PFSK-1 (cell line): ENCODE measurements at regions not wholly inside any gene's neighbourhood (a gene's known extent, or its start where the extent isn't known, plus 50 kb on each side); places are given as distances from the start of the nearest gene placed in this dataset.

Experiments
- FOXP2 ChIP-seq: optimal IDR thresholded peaks from 2 replicates; pipeline ENCODE3; 2011; ENCODE audit warnings: borderline replicate concordance, control low read depth, inconsistent platforms; ENCODE audit not compliant: insufficient read depth; ENCODE audit errors: extremely low read length, extremely low read depth
- POLR2AphosphoS5 ChIP-seq: IDR thresholded peaks from 2 replicates; pipeline ENCODE4 v1.6.1; 2012; ENCODE audit warnings: low read depth, mild to moderate bottlenecking, control low read depth, low read length, moderate library complexity
- SIN3A ChIP-seq: IDR thresholded peaks from 2 replicates; pipeline ENCODE4 v1.6.1; 2012; ENCODE audit warnings: mild to moderate bottlenecking, low read length, moderate library complexity, borderline replicate concordance; ENCODE audit not compliant: insufficient read depth
- TAF1 ChIP-seq: IDR thresholded peaks from 2 replicates; pipeline ENCODE4 v1.6.1; 2012; ENCODE audit warnings: low read length, control low read depth, borderline replicate concordance; ENCODE audit not compliant: insufficient read depth
- TF ChIP-seq, protein P1 (sequence below), 2 experiments: IDR thresholded peaks; 2 replicates each; pipeline versions ENCODE4 v1.6.1 to v1.8.0; 2011 to 2012; ENCODE audit warnings: low read depth in 2 of 2, low read length in 2 of 2, control low read depth in 1 of 2, inconsistent platforms in 1 of 2, mild to moderate bottlenecking in 1 of 2, moderate library complexity in 1 of 2; ENCODE audit not compliant: insufficient read depth in 1 of 2

DNA sequence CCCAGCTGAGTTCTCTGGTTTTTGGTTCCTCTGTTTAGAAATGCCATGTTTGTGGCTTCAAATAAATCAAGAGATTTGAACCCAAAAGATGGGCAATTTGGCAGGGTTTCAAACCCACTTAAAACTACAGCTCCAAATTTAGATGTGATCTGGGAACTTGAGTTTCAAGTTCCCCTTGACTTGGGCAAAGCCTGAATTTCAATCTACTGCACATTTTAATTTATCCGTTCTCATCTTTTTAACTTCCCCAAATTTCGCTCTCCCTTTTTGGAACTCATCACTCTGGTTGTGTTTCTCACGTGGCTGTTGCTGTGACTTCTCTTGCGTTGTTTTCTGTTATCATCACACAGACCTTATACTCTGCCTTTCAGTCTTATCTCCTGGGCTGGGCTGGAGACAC, 230.9 kb downstream of the CDC5L start:
- TF ChIP-seq, protein P1, sequence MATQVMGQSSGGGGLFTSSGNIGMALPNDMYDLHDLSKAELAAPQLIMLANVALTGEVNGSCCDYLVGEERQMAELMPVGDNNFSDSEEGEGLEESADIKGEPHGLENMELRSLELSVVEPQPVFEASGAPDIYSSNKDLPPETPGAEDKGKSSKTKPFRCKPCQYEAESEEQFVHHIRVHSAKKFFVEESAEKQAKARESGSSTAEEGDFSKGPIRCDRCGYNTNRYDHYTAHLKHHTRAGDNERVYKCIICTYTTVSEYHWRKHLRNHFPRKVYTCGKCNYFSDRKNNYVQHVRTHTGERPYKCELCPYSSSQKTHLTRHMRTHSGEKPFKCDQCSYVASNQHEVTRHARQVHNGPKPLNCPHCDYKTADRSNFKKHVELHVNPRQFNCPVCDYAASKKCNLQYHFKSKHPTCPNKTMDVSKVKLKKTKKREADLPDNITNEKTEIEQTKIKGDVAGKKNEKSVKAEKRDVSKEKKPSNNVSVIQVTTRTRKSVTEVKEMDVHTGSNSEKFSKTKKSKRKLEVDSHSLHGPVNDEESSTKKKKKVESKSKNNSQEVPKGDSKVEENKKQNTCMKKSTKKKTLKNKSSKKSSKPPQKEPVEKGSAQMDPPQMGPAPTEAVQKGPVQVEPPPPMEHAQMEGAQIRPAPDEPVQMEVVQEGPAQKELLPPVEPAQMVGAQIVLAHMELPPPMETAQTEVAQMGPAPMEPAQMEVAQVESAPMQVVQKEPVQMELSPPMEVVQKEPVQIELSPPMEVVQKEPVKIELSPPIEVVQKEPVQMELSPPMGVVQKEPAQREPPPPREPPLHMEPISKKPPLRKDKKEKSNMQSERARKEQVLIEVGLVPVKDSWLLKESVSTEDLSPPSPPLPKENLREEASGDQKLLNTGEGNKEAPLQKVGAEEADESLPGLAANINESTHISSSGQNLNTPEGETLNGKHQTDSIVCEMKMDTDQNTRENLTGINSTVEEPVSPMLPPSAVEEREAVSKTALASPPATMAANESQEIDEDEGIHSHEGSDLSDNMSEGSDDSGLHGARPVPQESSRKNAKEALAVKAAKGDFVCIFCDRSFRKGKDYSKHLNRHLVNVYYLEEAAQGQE (IDR thresholded peaks at IDR 0.05; ENCODE audit: insufficient read depth in 1 of 2, low read depth in 2 of 2, low read length in 2 of 2): no peak
- no peak for TF ChIP-seq TAF1
- TF ChIP-seq POLR2AphosphoS5: no peak
- no peak for TF ChIP-seq SIN3A
- no peak for TF ChIP-seq FOXP2
